GM06990 (cell line): ENCODE measurements at regions not wholly inside any gene's neighbourhood (a gene's known extent, or its start where the extent isn't known, plus 50 kb on each side); places are given as distances from the start of the nearest gene placed in this dataset.

Experiments used
- DNase-seq: peaks from one replicate; pipeline ENCODE4 v3.0.0-alpha.2; 2011; ENCODE audit not compliant: insufficient read length; ENCODE audit errors: extremely low read depth
- H3K27me3 ChIP-seq: replicated peaks from 2 replicates; pipeline ENCODE4 v1.6.0; 2011; ENCODE audit warnings: low read length; ENCODE audit not compliant: control insufficient read depth, insufficient read depth
- H3K36me3 ChIP-seq: 2 replicates; pipeline ENCODE4 v1.5.1; 2011; ENCODE audit warnings: low read length; ENCODE audit not compliant: control insufficient read depth, insufficient read depth
- H3K4me3 ChIP-seq: replicated peaks from 2 replicates; pipeline ENCODE4 v1.5.1; 2011; ENCODE audit warnings: low read depth, mild to moderate bottlenecking, control low read depth, low read length
- CTCF ChIP-seq: IDR thresholded peaks from 2 replicates; pipeline ENCODE4 v1.5.1; 2011; ENCODE audit warnings: low read length, control low read depth, mild to moderate bottlenecking, inconsistent platforms; ENCODE audit not compliant: insufficient read depth, poor library complexity, severe bottlenecking

DNA sequence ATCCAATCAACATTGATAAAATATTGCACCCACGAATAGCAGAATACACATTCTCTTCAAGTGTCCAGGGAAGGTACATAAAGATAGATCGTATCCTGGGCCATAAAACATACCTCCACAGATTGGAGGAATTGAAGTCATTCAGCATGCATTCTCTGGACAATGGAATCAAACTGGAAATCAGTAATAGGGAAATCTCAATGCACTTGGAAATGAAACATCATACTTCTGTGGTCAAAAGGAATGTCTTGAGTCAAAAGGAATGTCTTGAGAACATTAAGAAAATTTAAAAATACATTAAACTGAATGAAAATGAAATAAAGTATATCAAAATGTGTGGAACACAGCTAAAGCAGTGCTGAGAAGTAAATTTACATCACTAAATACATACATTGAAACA, 138.8 kb downstream of the TFAP2A start:
- H3K4me3 ChIP-seq: no peak overlapping the region
- H3K36me3 ChIP-seq: no peaks in the 10 kb centered on the region
- TF ChIP-seq CTCF: no peak
- no peak for DNase-seq
- H3K27me3 ChIP-seq: no peaks in the 10 kb centered on the region

DNA sequence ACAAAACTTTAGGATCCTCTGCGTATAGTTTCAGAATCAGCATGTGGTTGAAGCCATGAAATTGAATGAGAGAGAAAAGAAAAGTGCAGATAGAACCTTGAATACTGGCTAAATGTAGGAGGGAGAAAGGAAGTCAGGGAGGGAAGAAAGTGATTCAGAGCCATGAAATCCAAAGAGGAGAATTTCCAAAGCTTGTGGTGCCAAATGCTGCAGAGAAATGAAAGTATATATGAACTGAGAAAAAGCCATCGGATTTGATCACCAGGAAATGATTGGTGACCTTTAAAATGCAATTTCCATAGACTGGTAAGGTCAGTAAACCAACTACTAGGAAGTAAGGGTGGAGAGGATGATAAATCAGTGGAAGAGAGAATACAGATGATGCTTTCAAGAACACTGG, 142.3 kb downstream of the TFAP2A start:
- TF ChIP-seq CTCF: no peak
- no peaks in the 10 kb centered on the region for H3K27me3 ChIP-seq
- H3K36me3 ChIP-seq: no peaks in the 10 kb centered on the region
- DNase-seq: no peak
- no peak overlapping the region for H3K4me3 ChIP-seq

GRCh38 chr6:10271982-10272381, 142.9 kb downstream of the TFAP2A start:
- no peak for DNase-seq
- no peak for TF ChIP-seq CTCF
- Histone ChIP-seq H3K4me3 (no peak overlapping the region), H3K27me3 (no peaks in the 10 kb centered on the region), H3K36me3 (no peaks in the 10 kb centered on the region)

DNA sequence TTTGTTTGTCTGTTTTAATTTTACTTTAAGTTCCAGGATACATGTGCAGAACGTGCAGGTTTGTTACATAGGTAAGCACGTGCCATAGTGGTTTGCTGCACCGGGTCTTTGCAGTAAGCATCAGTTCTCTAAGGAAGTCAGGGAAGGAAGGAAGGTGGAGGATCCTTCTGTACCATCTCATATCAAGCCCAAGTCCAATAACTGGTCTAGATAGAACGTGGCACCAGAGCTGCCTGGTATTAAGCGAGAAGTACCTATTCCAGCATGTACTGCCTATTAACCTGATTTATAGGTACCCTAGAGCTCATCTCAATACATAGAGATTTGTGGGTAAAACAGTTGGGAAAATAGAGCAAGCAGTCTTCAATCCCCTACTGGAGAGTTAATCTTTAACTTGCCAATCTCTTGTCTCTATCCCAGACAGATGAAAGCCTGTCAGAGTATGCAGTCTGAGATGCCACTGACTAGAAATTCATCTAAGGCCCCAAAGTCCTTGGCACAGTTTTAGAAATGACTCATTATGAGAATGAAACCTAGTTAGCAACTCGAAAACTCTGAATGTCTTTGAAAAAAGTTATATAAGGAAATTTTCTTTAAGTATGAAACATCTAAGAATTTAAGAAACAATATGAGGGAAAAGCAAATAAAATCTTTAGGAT, 144.9 kb downstream of the TFAP2A start:
- Histone ChIP-seq H3K4me3 (no peak overlapping the region), H3K27me3 (no peaks in the 10 kb centered on the region), H3K36me3 (no peaks in the 10 kb centered on the region)
- DNase-seq: no peak
- TF ChIP-seq CTCF: no peak

DNA sequence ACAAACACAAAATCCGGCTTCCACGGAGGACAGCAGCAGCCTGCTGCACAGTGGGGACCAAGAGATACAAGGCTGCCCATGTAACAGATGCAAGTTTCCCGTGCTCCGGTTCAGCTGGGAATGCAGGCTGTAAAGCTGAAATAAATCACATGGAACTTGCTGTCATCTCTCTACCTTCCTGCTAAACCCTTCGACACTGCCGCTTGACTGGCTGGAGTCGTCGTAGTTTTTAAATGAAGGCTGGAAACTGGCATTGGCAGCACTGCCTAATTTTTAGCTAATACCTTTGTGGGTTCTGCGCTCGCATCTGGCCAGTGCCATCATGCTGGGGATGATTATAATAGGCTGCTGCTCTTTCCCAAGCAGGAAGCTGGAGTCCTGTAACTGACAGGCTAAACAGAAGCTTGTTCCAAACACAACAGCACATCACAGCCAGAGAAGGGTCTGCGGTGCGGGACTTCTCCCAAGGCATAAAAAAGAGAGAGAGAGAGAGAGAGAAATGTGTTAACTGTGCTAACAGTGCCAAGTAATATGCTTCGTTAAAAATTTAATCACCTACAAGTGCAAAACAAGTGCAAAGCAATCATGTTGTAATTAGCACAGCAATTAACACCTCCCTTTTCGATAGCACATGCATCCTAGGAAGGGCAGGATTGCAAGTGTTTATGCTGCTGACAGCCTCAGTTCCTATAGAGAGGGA, 146.1 kb downstream of the TFAP2A start:
- no peak for TF ChIP-seq CTCF
- no peak for DNase-seq
- Histone ChIP-seq H3K36me3 (no peaks in the 10 kb centered on the region), H3K27me3 (no peaks in the 10 kb centered on the region), H3K4me3 (no peak overlapping the region)
